Heart left ventricle (tissue), 13 donors: ENCODE measurements at regions not wholly inside any gene's neighbourhood (a gene's known extent, or its start where the extent isn't known, plus 50 kb on each side); places are given as distances from the start of the nearest gene placed in this dataset.

Experiments
- POLR2A ChIP-seq, 2 donors: fragments of 450-650 bp; IDR thresholded peaks; one replicate each; pipeline ENCODE4 v1.6.1; 2017; ENCODE audit warnings: antibody characterized with exemption in 2 of 2, mild to moderate bottlenecking in 2 of 2, moderate library complexity in 2 of 2
- TF ChIP-seq, protein P1 (sequence below), 12 donors: fragments of 200-600 bp; sonication (generic) in 4 of 12; IDR thresholded peaks; one replicate each; pipeline versions ENCODE4 v1.5.0 to v1.8.0; 2018 to 2022; ENCODE audit warnings: antibody characterized with exemption in 12 of 12, mild to moderate bottlenecking in 5 of 12
- donor health status: ischemic (EF 13 %, LVEDD 7.1; RV severe dilation, severe dysfunction).
- donor health status: DM: no; HTN: yes; CAD: no.
- donor health status: DM: no; HTN: no; CAD: no.
- donor health status: ischemic (EF 25% LVEDD 6.9; RV normal size, moderate dysfunction).
- donor health status: ischemic (EF 25% LVEDD 5.7; RV mildly dilated, moderate dysfunction).
- donor health status: ischemic (EF 35%, LVEDD 5.7; RV mildly dilated, moderate dysfunction).
- donor health status: nonischemic (EF 11% LVEDD 7.7; RV severe dilation, severe dysfunction).
- donor health status: DM: yes; HTN: yes; CAD: no.
- donor health status: PGD.
- donor health status: ischemic (EF 29% LVEDD 5.4; RV normal size, mild dysfunction).
- donor health status: nonischemic (EF 23%, LVEDD 6.1; RV moderate dilation, normal function).

DNA sequence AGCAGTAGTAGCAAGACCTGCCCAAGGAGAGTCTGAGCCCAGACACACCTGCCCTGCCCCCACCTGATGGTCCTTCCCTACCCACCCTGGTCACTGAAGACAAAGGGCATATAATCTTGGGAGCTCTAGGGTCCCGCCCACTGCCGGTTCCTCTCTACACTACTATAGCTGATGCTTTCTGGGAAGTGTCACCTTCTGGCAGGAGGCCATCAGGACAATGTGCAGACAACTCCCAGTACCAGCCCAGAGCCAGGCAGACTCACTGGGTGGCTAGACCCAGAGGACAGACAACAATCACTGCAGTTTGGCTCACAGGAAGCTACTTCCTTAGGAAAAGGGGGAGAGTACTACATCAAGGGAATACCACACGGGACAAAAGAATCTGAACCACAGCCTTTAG lies 312.7 kb downstream of the SPRY1 start:
- no peak for TF ChIP-seq POLR2A (IDR thresholded peaks at IDR 0.05)
- TF ChIP-seq, protein P1, sequence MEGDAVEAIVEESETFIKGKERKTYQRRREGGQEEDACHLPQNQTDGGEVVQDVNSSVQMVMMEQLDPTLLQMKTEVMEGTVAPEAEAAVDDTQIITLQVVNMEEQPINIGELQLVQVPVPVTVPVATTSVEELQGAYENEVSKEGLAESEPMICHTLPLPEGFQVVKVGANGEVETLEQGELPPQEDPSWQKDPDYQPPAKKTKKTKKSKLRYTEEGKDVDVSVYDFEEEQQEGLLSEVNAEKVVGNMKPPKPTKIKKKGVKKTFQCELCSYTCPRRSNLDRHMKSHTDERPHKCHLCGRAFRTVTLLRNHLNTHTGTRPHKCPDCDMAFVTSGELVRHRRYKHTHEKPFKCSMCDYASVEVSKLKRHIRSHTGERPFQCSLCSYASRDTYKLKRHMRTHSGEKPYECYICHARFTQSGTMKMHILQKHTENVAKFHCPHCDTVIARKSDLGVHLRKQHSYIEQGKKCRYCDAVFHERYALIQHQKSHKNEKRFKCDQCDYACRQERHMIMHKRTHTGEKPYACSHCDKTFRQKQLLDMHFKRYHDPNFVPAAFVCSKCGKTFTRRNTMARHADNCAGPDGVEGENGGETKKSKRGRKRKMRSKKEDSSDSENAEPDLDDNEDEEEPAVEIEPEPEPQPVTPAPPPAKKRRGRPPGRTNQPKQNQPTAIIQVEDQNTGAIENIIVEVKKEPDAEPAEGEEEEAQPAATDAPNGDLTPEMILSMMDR (IDR thresholded peaks at IDR 0.05): no peak
